MV-4-11 (cell line): ENCODE measurements at regions not wholly inside any gene's neighbourhood (a gene's known extent, or its start where the extent isn't known, plus 50 kb on each side); places are given as distances from the start of the nearest gene placed in this dataset.
"Not testable (repeated sequence)": the region's sequence is repeated elsewhere in the genome, so short reads cannot be mapped to it uniquely, and the experiment has no call there.

Experiments used
- DNase-seq: peaks from one replicate; lab custom pipeline; 2025; lab: John Stamatoyannopoulos, UW

DNA sequence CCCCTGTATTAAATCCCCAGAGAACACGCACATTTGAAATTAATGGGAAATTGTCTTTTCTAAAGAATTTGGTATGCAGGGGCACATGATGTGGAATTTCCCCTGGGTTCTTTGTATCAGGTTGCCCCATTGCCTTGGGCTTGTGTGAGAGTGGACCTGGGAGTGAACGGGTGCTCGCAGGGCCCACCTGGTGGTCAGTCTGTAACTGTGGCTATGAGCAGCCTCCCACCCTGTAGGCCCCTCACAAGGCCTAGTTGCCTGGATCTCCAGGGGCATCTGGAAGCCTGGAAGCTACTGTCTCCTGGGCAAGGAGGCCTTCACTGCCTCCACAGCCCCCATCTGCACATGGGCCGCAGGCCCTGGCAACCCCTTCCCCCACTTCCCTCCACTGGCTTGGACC lies 96.7 kb downstream of the SLC25A47 start:
- no peak for DNase-seq

DNA sequence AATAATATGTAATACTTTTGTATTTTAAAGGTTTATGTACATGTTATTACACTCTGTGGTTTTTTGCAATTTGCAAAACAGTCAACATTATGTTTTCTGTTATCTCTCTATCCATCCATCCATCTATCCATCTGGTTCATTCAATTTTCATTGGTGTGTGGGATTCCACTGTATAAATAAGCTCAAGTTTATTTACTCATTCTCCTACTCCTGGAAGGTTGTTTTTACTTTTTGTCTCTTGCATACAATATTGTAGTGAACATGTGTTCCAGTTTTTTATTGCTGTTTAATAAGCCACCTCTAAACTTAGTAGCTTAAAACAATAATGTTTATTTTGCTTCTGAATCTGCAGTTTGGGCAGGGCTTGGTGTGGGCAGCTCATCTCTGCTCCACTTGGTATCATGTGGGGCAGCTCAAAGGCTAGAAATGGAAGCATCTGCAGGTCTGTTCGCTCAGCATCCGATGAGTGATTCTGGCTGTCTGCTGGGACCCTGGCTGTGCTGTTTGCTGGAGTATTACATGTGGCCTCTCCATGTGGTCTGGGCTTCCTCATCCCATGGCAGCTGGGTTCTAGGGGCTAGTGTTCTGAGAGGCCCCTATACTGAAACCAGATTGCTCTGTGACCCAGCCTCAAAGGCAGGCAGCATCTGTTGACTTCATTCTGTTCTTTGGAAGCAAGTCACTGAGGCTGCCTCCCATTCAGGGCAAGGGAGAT lies 98.8 kb downstream of the SLC25A47 start:
- DNase-seq: no peak

- no peak for DNase-seq
These were observed 99.6 kb downstream of the SLC25A47 start for GRCh38 chr14:100422556-100423316.

GRCh38 chr14:100423317-100424010 lies 100.3 kb downstream of the SLC25A47 start:
- DNase-seq: no peak

GRCh38 chr14:100424504-100425428 lies 101.6 kb downstream of the SLC25A47 start:
- DNase-seq: peak; percentile 46

- DNase-seq: no peak
These were observed 102.3 kb downstream of the SLC25A47 start for GRCh38 chr14:100425429-100425827.

DNA sequence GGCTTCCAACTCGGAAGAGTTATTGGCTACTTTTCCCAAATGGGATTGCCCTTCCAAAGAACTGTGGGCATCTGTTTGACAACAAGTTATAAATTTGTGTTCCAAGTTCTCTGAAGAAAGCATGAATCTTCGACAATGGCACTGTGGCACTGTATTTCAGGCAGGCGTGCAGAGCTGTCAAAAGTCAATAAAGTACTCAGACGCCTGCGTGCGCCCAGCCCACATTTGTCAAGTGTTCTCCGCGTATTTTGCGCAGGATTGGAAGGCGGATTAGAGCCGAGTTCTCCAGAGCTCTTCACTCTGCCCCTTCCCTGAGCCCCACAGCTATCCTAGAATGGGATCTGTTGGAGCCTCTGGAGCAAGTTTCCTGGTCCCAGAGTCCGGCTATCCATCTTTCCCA lies 103.2 kb downstream of the SLC25A47 start:
- no peak for DNase-seq

DNA sequence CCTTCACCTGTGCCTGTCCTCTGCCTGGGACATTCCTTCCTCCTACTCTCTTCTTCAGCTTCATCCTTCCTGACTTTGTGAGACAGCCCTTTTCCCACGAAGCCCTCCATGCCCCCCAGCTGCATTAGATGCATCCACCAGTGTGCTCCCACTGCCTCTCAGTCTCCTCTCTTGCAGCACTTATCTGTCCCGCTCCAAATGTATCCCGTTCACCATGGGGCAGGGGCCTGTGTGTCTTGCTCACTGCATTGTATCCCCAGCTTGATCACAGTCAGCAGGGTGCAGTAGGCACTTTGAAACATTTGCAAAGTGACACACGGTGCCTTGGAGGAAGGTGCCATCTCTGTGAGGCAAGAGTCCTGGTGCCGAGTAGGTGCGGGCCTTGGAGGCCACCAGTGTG lies 104.0 kb downstream of the SLC25A47 start:
- no peak for DNase-seq

DNA sequence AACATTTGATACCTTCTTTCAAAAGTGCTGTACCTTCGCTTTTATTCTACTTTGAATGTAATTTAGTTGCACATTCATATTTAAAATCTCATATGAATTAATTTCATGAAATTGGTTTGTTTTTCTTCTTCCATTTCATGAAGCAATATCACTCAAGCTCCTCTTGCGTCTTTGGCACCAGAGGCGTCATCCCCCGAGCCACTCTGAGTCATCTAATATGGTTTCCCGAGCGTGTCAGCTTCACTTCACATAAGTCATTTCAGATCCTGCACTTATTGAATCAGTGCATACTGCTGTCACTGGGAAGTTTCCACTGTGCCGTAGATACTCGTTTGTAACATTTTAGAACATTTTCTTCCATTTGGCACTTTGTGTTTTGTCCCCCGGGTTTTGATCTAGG lies 105.6 kb downstream of the SLC25A47 start:
- DNase-seq: peak; percentile 71

GRCh38 chr14:100429537-100429936 lies 106.4 kb downstream of the SLC25A47 start:
- DNase-seq: no peak

DNA sequence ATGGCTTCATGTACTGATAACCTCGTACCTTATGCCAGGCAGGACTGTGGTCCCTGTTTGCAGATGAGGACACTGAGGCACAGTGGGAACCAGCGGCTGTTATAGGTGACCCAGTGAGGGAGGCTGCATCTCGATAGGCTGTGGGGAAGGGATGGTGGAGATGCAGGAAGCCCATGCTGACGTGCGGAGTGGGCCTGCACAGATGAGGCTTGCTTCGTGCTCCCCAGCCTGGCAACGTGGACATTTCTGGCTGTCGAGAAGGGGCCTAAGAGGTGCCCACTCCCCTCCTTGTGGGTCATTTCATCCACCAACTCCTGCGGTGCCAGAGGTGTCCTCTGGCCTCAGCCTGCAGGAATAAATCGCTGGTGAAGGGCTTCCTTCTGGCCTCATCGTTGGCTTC lies 107.4 kb downstream of the SLC25A47 start:
- DNase-seq: no peak

DNA sequence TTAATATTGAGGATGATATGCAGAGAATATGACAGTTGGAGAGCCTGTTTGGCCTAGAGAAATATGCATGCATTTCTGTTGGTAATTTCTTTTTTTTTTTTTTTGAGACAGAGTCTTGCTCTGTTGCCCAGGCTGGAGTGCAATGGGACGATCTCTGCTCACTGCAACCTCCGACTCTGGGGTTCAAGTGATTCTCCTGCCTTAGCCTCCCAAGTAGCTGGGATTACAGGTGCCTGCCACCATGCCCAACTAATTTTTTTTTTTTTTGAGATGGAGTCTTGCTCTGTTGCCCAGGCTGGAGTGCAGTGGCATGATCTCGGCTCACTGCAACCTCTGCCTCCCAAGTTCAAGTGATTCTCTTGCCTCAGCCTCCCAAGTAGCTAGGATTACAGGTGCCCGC lies 108.3 kb downstream of the SLC25A47 start:
- DNase-seq: not testable (repeated sequence)

DNA sequence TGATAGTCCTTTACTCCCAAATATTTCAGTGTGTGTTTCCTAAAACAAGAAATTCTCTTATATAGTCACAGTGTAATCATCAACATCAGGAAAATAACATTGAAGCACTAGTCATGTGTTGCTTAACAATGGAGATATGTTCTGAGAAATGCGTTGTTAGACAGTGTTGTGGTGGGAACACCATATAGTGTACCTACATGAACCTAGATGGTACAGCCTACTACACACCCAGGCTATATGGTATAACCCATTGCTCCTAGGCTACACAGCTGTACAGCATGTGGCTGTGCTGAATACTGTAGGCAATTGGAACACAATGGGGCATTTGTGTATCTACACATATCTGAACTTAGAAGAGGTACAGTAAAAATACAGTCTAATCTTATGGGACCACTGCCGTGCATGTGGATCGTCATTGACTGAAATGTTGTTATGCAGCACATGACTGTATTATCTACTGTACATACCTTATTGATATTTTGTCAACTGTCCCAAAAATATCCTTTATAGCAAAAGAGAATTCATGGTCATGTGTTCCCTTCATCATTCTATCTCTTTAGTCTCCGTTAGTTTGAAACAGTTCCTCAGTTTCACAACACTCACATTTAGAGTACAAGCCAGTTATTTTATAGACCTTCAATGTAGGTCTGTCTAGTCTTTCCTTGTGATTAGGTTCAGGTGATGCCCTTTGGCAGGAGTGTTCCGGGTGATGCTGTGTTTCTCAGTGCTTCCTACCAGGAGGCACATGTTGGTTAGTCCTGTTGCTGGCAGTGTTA lies 109.7 kb downstream of the SLC25A47 start:
- DNase-seq: no peak

GRCh38 chr14:100433428-100433814 lies 110.3 kb downstream of the SLC25A47 start:
- DNase-seq: no peak

DNA sequence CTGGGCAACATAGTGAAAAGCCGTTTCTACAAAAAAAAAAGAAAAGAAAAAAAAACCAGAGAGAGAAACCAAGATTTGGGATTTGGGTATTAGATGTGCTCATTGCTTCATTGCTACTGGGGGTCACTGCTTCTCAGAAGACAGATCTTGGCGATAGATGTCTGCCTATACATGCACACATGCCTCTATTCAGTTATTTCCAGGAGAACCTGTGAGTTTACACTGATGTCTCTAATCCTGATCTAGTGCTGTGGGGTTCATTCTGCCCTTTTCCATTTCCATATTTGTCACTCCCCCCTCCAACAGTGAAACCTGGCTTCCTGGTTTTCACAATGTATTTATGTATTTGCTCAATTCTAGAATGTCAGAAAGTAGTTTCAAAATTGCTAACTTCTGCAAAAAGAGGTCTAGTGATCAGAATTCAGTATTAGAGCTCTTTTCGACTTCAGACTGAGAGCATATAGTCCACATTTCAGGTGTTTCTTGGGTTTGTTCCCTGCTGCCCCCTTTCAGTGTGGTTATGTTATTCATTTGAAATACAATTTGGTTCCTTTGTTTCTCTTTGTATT lies 111.0 kb downstream of the SLC25A47 start:
- DNase-seq: peak; percentile 82

- no peak for DNase-seq
These were observed 111.8 kb downstream of the SLC25A47 start for GRCh38 chr14:100434911-100435438.

- no peak for DNase-seq
These were observed 112.3 kb downstream of the SLC25A47 start for GRCh38 chr14:100435459-100435858.

DNA sequence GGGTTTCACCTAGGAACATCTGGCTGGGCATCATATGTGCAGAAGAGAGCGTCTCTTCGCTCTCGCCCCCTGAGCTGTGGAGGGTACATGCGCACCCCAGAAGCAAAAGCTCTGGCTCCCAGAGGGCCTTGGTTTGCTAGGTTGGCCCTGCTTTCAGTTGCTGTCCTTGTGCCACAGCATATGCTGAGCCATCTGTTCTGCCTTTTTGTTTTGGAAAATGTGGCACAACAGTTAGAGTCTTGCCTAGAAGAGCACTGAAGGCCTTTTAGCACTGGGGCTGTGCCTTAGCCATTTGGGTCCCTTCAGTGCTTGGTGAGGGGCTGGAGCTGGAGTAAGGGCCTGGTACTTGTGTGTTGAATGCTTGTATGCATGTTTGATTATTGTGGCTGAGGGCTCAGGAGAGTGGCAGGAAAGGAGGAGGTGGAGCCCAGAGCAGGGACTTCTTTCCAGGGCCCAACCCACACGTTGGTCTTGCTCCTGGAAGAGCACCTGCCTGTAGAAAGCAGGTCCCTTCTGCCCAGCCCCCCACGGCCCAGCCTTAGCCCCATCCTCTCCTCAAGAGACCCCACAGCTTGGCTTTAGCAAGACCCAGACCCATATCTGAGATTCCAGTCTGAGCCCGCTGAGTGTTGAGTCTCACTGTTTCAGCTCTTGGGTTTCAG lies 113.7 kb downstream of the SLC25A47 start:
- DNase-seq: no peak

GRCh38 chr14:100438271-100438670 lies 115.1 kb downstream of the SLC25A47 start:
- no peak for DNase-seq
